GM12878 (cell line): ENCODE measurements at regions not wholly inside any gene's neighbourhood (a gene's known extent, or its start where the extent isn't known, plus 50 kb on each side); places are given as distances from the start of the nearest gene placed in this dataset.

Experiments used
- BACH1 ChIP-seq: fragments of 450-650 bp; IDR thresholded peaks from 2 replicates; pipeline ENCODE4 v1.6.1; 2017; ENCODE audit warnings: mild to moderate bottlenecking, borderline replicate concordance
- CBFB ChIP-seq: IDR thresholded peaks from 2 replicates; pipeline ENCODE4 v1.6.1; 2016; ENCODE audit warnings: antibody characterized with exemption, low read depth
- EZH2 ChIP-seq: IDR thresholded peaks from 2 replicates; pipeline ENCODE4 v1.6.1; 2012; ENCODE audit warnings: low read depth, mild to moderate bottlenecking, control low read depth, inconsistent platforms, low read length, borderline replicate concordance; ENCODE audit not compliant: control insufficient read depth
- POLR2A ChIP-seq: IDR thresholded peaks from 2 replicates; pipeline ENCODE4 v1.6.1; 2011; ENCODE audit warnings: low read depth, mild to moderate bottlenecking, low read length
- SIX5 ChIP-seq: IDR thresholded peaks from 2 replicates; pipeline ENCODE4 v1.6.1; 2011; ENCODE audit warnings: mild to moderate bottlenecking, low read depth, low read length, moderate library complexity; ENCODE audit not compliant: severe bottlenecking
- TCF7 ChIP-seq: IDR thresholded peaks from 2 replicates; pipeline ENCODE4 v1.6.1; 2014; ENCODE audit warnings: antibody characterized with exemption, borderline replicate concordance
- TF ChIP-seq, protein P1 (sequence below), 3 experiments: IDR thresholded peaks in 2 of 3; conservative IDR thresholded peaks in 1 of 3; 2 replicates each; pipeline ENCODE4 v1.5.1; 2011; ENCODE audit warnings: low read depth in 3 of 3, low read length in 3 of 3, mild to moderate bottlenecking in 3 of 3, control low read depth in 2 of 3, moderate library complexity in 2 of 3, inconsistent platforms in 1 of 3, mixed read lengths in 1 of 3; ENCODE audit not compliant: control insufficient read depth in 2 of 3, insufficient read depth in 1 of 3; ENCODE audit errors: extremely low read depth in 1 of 3

- TF ChIP-seq CBFB: no peak
- TF ChIP-seq EZH2: no peak
- TF ChIP-seq, protein P1, sequence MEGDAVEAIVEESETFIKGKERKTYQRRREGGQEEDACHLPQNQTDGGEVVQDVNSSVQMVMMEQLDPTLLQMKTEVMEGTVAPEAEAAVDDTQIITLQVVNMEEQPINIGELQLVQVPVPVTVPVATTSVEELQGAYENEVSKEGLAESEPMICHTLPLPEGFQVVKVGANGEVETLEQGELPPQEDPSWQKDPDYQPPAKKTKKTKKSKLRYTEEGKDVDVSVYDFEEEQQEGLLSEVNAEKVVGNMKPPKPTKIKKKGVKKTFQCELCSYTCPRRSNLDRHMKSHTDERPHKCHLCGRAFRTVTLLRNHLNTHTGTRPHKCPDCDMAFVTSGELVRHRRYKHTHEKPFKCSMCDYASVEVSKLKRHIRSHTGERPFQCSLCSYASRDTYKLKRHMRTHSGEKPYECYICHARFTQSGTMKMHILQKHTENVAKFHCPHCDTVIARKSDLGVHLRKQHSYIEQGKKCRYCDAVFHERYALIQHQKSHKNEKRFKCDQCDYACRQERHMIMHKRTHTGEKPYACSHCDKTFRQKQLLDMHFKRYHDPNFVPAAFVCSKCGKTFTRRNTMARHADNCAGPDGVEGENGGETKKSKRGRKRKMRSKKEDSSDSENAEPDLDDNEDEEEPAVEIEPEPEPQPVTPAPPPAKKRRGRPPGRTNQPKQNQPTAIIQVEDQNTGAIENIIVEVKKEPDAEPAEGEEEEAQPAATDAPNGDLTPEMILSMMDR (IDR thresholded peaks at IDR 0.05 in 2 of 3, conservative IDR thresholded peaks at IDR 0.05 in 1 of 3; ENCODE audit: control insufficient read depth in 2 of 3, extremely low read depth in 1 of 3, insufficient read depth in 1 of 3, low read depth in 3 of 3, low read length in 3 of 3): no peak
- no peak for TF ChIP-seq BACH1
- no peak for TF ChIP-seq SIX5
- TF ChIP-seq TCF7: no peak
- TF ChIP-seq POLR2A: no peak
Observed at GRCh38 chr4:176949029-176949428, 156.3 kb upstream of the VEGFC start.
